Caco-2 (cell line): ENCODE measurements at regions not wholly inside any gene's neighbourhood (a gene's known extent, or its start where the extent isn't known, plus 50 kb on each side); places are given as distances from the start of the nearest gene placed in this dataset.

Source experiments
- BruUV-seq: library from RNA; stranded (reverse); fragments of 400-500 nt; replicated peaks from 2 replicates; lab custom pipeline; 2021; lab: Mats Ljungman, UMichigan
- CTCF ChIA-PET: fragments of 300-600 bp; sonication (Branson Sonifier 250); formaldehyde crosslinking; loops from one replicate; lab custom pipeline; 2022; ENCODE audit warnings: antibody characterized with exemption; lab: Charles Lee
- POLR2A ChIA-PET: fragments of 300-600 bp; sonication (Branson Sonifier 250); formaldehyde crosslinking; loops from one replicate; lab custom pipeline; 2022; ENCODE audit warnings: antibody characterized with exemption; lab: Charles Lee
- DNase-seq, 2 experiments: peaks; one replicate each; pipeline versions ENCODE4 v3.0.0 to v3.0.0-alpha.2; 2020 to 2022
- H3K27me3 ChIP-seq: replicated peaks from 2 replicates; pipeline ENCODE4 v1.6.0; 2011; ENCODE audit warnings: low read length; ENCODE audit not compliant: control insufficient read depth, insufficient read depth
- H3K36me3 ChIP-seq: 2 replicates; pipeline ENCODE4 v1.5.1; 2011; ENCODE audit warnings: low read length; ENCODE audit not compliant: control insufficient read depth, insufficient read depth
- H3K4me1 ChIP-seq: fragments of 250-450 bp; sonication (Bioruptor Pico); 2 replicates; pipeline ENCODE4 v1.5.1; 2020; ENCODE audit warnings: mild to moderate bottlenecking
- H3K4me3 ChIP-seq: 2 replicates; pipeline ENCODE4 v1.5.1; 2011; ENCODE audit warnings: low read depth, mild to moderate bottlenecking, control low read depth, low read length
- H3K9me3 ChIP-seq: fragments of 250-450 bp; sonication (Bioruptor Pico); 2 replicates; pipeline ENCODE4 v1.5.1; 2020; ENCODE audit warnings: mild to moderate bottlenecking, moderate library complexity
- H3K27ac Mint-ChIP-seq: one replicate; pipeline ENCODE4 v1.8.0; 2022; ENCODE audit warnings: mixed read lengths; ENCODE audit not compliant: unreplicated experiment
- H3K27me3 Mint-ChIP-seq: one replicate; pipeline ENCODE4 v1.8.0; 2022; ENCODE audit warnings: mixed read lengths; ENCODE audit not compliant: insufficient read depth, unreplicated experiment
- H3K36me3 Mint-ChIP-seq: one replicate; pipeline ENCODE4 v1.8.0; 2022; ENCODE audit warnings: mild to moderate bottlenecking, mixed read lengths; ENCODE audit not compliant: insufficient read depth, unreplicated experiment
- H3K4me1 Mint-ChIP-seq: one replicate; pipeline ENCODE4 v1.8.0; 2022; ENCODE audit warnings: low read depth, mixed read lengths; ENCODE audit not compliant: unreplicated experiment
- H3K4me3 Mint-ChIP-seq: one replicate; pipeline ENCODE4 v1.8.0; 2022; ENCODE audit warnings: mild to moderate bottlenecking, moderate library complexity, mixed read lengths; ENCODE audit not compliant: unreplicated experiment
- H3K9me3 Mint-ChIP-seq: one replicate; pipeline ENCODE4 v1.8.0; 2022; ENCODE audit warnings: mixed read lengths; ENCODE audit not compliant: unreplicated experiment
- intact Hi-C: fragments of 100-400 bp; cut with micrococcal nuclease; formaldehyde crosslinking; loops from one replicate; pipeline ENCODE4 v1.10.0; 2022; ENCODE audit not compliant: unreplicated experiment
- TF ChIP-seq, protein P1 (sequence below), 2 experiments: fragments of 200-600 bp in 1 of 2; IDR thresholded peaks; 1 replicate in 1 of 2; 2 replicates in 1 of 2; pipeline versions ENCODE4 v1.5.1 to v1.8.0; 2011 to 2022; ENCODE audit warnings: antibody characterized with exemption in 1 of 2, control low read depth in 1 of 2, inconsistent platforms in 1 of 2, low read depth in 1 of 2, low read length in 1 of 2, mild to moderate bottlenecking in 1 of 2, moderate library complexity in 1 of 2; ENCODE audit not compliant: insufficient read depth in 1 of 2, severe bottlenecking in 1 of 2, unreplicated experiment in 1 of 2

GRCh38 chr14:101028971-101029667, 125.6 kb upstream of the RTL1 start:
- no peak overlapping the region for H3K4me3 ChIP-seq
- BruUV-seq = no TSS peak
- Mint-ChIP-seq H3K36me3 (no peaks in the 10 kb centered on the region), H3K27ac (no peak overlapping the region), H3K9me3 (peaks cover 6% of the 10 kb centered on the region), H3K27me3 (no peaks in the 10 kb centered on the region), H3K4me1 (no peaks in the 10 kb centered on the region), H3K4me3 (no peak overlapping the region)
- H3K4me1 ChIP-seq = no peaks in the 10 kb centered on the region
- DNase-seq = no peak
- POLR2A ChIA-PET = no interaction called here
- TF ChIP-seq, protein P1, sequence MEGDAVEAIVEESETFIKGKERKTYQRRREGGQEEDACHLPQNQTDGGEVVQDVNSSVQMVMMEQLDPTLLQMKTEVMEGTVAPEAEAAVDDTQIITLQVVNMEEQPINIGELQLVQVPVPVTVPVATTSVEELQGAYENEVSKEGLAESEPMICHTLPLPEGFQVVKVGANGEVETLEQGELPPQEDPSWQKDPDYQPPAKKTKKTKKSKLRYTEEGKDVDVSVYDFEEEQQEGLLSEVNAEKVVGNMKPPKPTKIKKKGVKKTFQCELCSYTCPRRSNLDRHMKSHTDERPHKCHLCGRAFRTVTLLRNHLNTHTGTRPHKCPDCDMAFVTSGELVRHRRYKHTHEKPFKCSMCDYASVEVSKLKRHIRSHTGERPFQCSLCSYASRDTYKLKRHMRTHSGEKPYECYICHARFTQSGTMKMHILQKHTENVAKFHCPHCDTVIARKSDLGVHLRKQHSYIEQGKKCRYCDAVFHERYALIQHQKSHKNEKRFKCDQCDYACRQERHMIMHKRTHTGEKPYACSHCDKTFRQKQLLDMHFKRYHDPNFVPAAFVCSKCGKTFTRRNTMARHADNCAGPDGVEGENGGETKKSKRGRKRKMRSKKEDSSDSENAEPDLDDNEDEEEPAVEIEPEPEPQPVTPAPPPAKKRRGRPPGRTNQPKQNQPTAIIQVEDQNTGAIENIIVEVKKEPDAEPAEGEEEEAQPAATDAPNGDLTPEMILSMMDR (IDR thresholded peaks at IDR 0.05; ENCODE audit: insufficient read depth in 1 of 2, low read depth in 1 of 2, low read length in 1 of 2, severe bottlenecking in 1 of 2, unreplicated experiment in 1 of 2) = no peak
- no peaks in the 10 kb centered on the region for H3K27me3 ChIP-seq
- no peaks in the 10 kb centered on the region for H3K9me3 ChIP-seq
- intact Hi-C loops = no loop called here
- no peaks in the 10 kb centered on the region for H3K36me3 ChIP-seq
- CTCF ChIA-PET = no interaction called here

DNA sequence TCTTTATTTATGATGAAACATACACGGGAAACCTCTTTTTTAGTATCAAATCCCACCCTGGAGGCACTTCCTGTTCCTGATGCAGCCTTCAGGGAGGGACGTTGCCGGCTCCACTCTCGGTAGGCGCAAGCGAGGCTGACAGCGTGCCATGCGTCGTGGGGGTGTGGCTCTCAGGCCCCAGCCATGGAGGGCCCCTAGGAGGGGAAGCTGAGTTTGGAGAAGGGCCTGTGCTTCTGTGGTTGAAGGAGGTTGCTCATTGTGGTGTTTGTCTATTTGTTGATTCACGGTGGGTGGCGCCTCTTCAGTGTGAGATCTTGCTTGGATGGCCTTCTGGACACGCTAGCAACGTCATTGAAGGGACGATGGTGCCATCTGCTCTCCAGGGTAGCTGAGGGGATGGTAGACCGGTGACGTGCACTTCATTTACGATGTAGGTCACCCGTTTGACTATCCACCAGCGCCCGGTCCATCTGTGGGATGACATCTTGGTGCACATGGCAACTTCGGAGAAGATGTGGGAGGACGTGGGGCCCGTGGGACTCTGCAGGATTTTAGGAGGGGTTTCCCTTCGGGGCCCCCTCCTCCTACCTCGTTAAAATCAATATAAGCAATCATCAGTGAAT, 126.3 kb upstream of the RTL1 start:
- Mint-ChIP-seq H3K27ac (no peak overlapping the region), H3K4me3 (no peak overlapping the region), H3K27me3 (no peaks in the 10 kb centered on the region), H3K9me3 (peaks cover 6% of the 10 kb centered on the region), H3K4me1 (no peaks in the 10 kb centered on the region), H3K36me3 (no peaks in the 10 kb centered on the region)
- Histone ChIP-seq H3K27me3 (no peaks in the 10 kb centered on the region), H3K4me1 (no peaks in the 10 kb centered on the region), H3K4me3 (no peak overlapping the region), H3K36me3 (no peaks in the 10 kb centered on the region), H3K9me3 (no peaks in the 10 kb centered on the region)
- intact Hi-C loops = no loop called here
- BruUV-seq = no TSS peak
- DNase-seq = no peak
- ChIA-PET POLR2A (no interaction called here), CTCF (no interaction called here)
- TF ChIP-seq, protein P1 (IDR thresholded peaks at IDR 0.05; ENCODE audit: insufficient read depth in 1 of 2, low read depth in 1 of 2, low read length in 1 of 2, severe bottlenecking in 1 of 2, unreplicated experiment in 1 of 2) = no peak

DNA sequence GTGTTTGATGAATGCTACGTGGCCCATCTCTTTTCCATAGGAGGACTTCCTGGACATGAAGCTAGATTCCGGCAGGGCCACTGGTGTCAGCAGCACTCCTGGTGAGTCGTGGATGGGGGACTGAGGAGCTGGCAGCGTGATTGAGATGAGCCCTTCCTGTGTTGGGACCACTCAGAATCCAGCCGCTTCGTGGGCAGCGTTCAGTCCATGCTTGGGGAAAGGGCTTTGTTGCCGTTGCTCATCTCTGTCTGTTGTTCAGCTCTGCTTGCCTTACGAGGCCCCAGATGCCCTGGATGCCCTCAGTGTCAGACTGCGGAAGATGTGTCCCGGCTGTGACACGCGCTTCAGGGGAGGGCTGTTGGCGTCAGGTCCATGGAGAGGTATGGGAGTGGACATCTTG, 127.1 kb upstream of the RTL1 start:
- no TSS peak for BruUV-seq

More for the DNA sequence above, 127.1 kb upstream of the RTL1 start:
- Mint-ChIP-seq H3K27me3 (no peaks in the 10 kb centered on the region), H3K4me1 (no peaks in the 10 kb centered on the region), H3K4me3 (no peak overlapping the region), H3K36me3 (no peaks in the 10 kb centered on the region), H3K27ac (no peak overlapping the region), H3K9me3 (no peaks in the 10 kb centered on the region)
- POLR2A ChIA-PET = no interaction called here
- CTCF ChIA-PET = no interaction called here
- no peaks in the 10 kb centered on the region for H3K4me1 ChIP-seq
- H3K4me3 ChIP-seq = no peak overlapping the region
- TF ChIP-seq, protein P1 (IDR thresholded peaks at IDR 0.05; ENCODE audit: insufficient read depth in 1 of 2, low read depth in 1 of 2, low read length in 1 of 2, severe bottlenecking in 1 of 2, unreplicated experiment in 1 of 2) = no peak
- no peaks in the 10 kb centered on the region for H3K27me3 ChIP-seq
- H3K36me3 ChIP-seq = no peaks in the 10 kb centered on the region
- H3K9me3 ChIP-seq = no peaks in the 10 kb centered on the region
- DNase-seq = no peak
- intact Hi-C loops = no loop called here
